ENCODE measurements at regions not wholly inside any gene's neighbourhood (a gene's known extent, or its start where the extent isn't known, plus 50 kb on each side); places are given as distances from the start of the nearest gene placed in this dataset.
"Not testable (repeated sequence)": the region's sequence is repeated elsewhere in the genome, so short reads cannot be mapped to it uniquely, and the experiment has no call there.

DNA sequence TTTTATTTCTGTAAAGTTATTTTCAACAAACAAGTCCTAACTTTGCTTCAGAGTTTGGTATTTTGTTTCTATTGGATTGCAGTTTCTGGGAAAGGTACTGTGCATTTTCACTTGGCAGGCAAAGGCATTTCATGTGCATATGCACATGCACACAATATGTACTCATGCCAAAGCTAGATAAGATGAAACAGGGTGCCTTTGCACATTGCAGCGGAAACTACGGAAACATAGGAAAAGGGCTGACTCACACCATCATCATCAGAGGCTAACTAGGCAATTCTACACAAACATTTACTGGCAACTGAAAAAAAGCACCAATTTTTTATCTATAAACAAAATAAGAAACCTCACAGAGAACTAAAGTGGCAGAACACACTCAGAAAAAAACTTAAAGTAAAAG, 550.6 kb upstream of the NECTIN3 start:
- no peak overlapping the region for H3K27ac ChIP-seq (ENCODE audit: low read depth in 1 of 2, low read length in 2 of 2)
- no peaks in the 10 kb centered on the region for H3K9me3 ChIP-seq (ENCODE audit: control insufficient read depth in 4 of 4, low read length in 3 of 4)
- H3K9ac ChIP-seq (ENCODE audit: low read depth in 1 of 2, low read length in 2 of 2), result no peak overlapping the region
- no peaks in the 10 kb centered on the region for H3K27me3 ChIP-seq (ENCODE audit: control insufficient read depth in 4 of 4, insufficient read depth in 4 of 4, low read length in 3 of 4)
- TF ChIP-seq SP1 (IDR thresholded peaks at IDR 0.05) (no peak), NR2F2 (IDR thresholded peaks at IDR 0.05) (no peak), FOXA1 (IDR thresholded peaks at IDR 0.05) (no peak), REST (IDR thresholded peaks at IDR 0.05) (no peak), GABPA (IDR thresholded peaks at IDR 0.05 in 1 of 2, conservative IDR thresholded peaks at IDR 0.05 in 1 of 2) (no peak), RXRA (IDR thresholded peaks at IDR 0.05) (no peak), ZBTB33 (IDR thresholded peaks at IDR 0.05) (no peak)
- TF ChIP-seq, protein P1, sequence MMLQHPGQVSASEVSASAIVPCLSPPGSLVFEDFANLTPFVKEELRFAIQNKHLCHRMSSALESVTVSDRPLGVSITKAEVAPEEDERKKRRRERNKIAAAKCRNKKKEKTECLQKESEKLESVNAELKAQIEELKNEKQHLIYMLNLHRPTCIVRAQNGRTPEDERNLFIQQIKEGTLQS (IDR thresholded peaks at IDR 0.05), result no peak
- no peak overlapping the region for H3K4me3 ChIP-seq (ENCODE audit: low read depth in 1 of 3, low read length in 3 of 3)
- no peaks in the 10 kb centered on the region for H3K36me3 ChIP-seq (ENCODE audit: control insufficient read depth in 4 of 4, insufficient read depth in 3 of 4, low read depth in 1 of 4, low read length in 3 of 4)
- no peaks in the 10 kb centered on the region for H3K4me1 ChIP-seq (ENCODE audit: control insufficient read depth in 4 of 4, insufficient read depth in 4 of 4, low read length in 3 of 4)
- WGBS, result 95% methylated on average over 2 of the region's 2 CpGs
- no peak for DNase-seq (ENCODE audit: low spot score)

- H3K36me3 ChIP-seq (ENCODE audit: control insufficient read depth in 4 of 4, insufficient read depth in 3 of 4, low read depth in 1 of 4, low read length in 3 of 4); H3K9ac ChIP-seq (ENCODE audit: low read depth in 1 of 2, low read length in 2 of 2); H3K4me1 ChIP-seq (ENCODE audit: control insufficient read depth in 4 of 4, insufficient read depth in 4 of 4, low read length in 3 of 4); DNase-seq (ENCODE audit: low spot score); H3K4me3 ChIP-seq (ENCODE audit: low read depth in 1 of 3, low read length in 3 of 3); H3K9me3 ChIP-seq (ENCODE audit: control insufficient read depth in 4 of 4, low read length in 3 of 4); H3K27me3 ChIP-seq (ENCODE audit: control insufficient read depth in 4 of 4, insufficient read depth in 4 of 4, low read length in 3 of 4); H3K27ac ChIP-seq (ENCODE audit: low read depth in 1 of 2, low read length in 2 of 2): not testable (repeated sequence)
- WGBS, result 87% methylated on average over 6 of the region's 6 CpGs
Observed at GRCh38 chr3:110525558-110526064, 546.0 kb upstream of the NECTIN3 start.

DNA sequence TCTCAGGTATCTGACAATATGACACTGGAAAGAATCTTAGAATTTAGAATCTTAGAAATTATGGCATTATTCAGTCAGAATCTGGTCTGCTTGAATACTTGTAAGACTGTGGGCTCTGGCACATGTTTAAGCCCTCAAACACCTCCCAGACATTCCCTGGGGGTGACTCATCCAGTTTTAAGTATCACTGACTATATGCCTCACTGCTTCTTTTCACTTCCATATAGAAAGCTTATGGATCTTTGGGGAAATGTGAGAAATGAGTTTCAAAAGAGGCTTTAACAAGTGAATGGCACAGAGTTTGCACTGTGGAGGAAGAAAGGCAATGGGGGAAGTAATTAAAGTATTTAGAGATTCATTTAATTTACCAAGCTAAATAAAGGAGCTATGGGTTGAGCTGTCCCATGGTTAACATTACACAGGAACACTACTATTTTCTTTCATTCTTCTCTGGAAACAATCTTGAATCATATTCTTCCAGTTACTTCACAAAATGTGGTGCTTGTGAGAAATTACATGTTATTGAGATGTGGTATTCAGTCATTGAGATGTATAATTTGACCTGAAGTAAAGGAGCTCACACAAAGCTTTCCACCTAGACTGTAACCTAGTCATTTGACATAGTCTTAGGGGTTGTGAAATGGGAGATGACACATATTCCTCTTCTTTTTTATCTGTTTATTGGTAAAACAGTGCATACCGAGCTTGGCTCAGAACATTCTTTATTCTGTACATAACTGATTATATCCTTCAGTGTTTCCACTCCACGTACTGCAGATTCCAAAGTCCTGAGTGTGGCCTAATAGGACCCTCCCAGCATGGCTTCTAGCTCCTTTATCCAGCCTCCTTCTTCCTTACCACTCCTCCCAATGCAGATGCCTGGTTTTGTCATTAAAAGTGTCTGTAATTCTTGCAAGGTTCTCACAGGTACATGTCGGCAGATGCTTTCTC, 544.6 kb upstream of the NECTIN3 start:
- no peaks in the 10 kb centered on the region for H3K9me3 ChIP-seq (ENCODE audit: control insufficient read depth in 4 of 4, low read length in 3 of 4)
- no peak overlapping the region for H3K4me3 ChIP-seq (ENCODE audit: low read depth in 1 of 3, low read length in 3 of 3)
- no peaks in the 10 kb centered on the region for H3K27me3 ChIP-seq (ENCODE audit: control insufficient read depth in 4 of 4, insufficient read depth in 4 of 4, low read length in 3 of 4)
- no peak overlapping the region for H3K9ac ChIP-seq (ENCODE audit: low read depth in 1 of 2, low read length in 2 of 2)
- H3K36me3 ChIP-seq (ENCODE audit: control insufficient read depth in 4 of 4, insufficient read depth in 3 of 4, low read depth in 1 of 4, low read length in 3 of 4), result no peaks in the 10 kb centered on the region
- H3K27ac ChIP-seq (ENCODE audit: low read depth in 1 of 2, low read length in 2 of 2), result no peak overlapping the region
- DNase-seq (ENCODE audit: low spot score), result no peak
- 70% methylated on average over 3 of the region's 3 CpGs for WGBS
- no peaks in the 10 kb centered on the region for H3K4me1 ChIP-seq (ENCODE audit: control insufficient read depth in 4 of 4, insufficient read depth in 4 of 4, low read length in 3 of 4)
- TF ChIP-seq FOXA1 (IDR thresholded peaks at IDR 0.05), result no peak
- TF ChIP-seq FOXA2 (IDR thresholded peaks at IDR 0.05), result no peak
- TF ChIP-seq ZBTB33 (IDR thresholded peaks at IDR 0.05), result no peak
- TF ChIP-seq, protein P2, sequence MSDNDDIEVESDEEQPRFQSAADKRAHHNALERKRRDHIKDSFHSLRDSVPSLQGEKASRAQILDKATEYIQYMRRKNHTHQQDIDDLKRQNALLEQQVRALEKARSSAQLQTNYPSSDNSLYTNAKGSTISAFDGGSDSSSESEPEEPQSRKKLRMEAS (IDR thresholded peaks at IDR 0.05), result no peak
- no peak for TF ChIP-seq HNF4G (IDR thresholded peaks at IDR 0.05)
- no peak for TF ChIP-seq SP1 (IDR thresholded peaks at IDR 0.05)
- no peak for TF ChIP-seq JUND (IDR thresholded peaks at IDR 0.05)
- TF ChIP-seq NR2F2 (IDR thresholded peaks at IDR 0.05), result no peak
- TF ChIP-seq TAF1 (conservative IDR thresholded peaks at IDR 0.05), result no peak
- no peak for TF ChIP-seq GABPA (IDR thresholded peaks at IDR 0.05 in 1 of 2, conservative IDR thresholded peaks at IDR 0.05 in 1 of 2)
- no peak for TF ChIP-seq RAD21 (IDR thresholded peaks at IDR 0.05)
